AG10803 (cell line): ENCODE measurements at regions not wholly inside any gene's neighbourhood (a gene's known extent, or its start where the extent isn't known, plus 50 kb on each side); places are given as distances from the start of the nearest gene placed in this dataset.

ENCODE experiments used
- DNase-seq: peaks from one replicate; pipeline ENCODE4 v3.0.0; 2010; ENCODE audit warnings: low read depth
- H3K4me3 ChIP-seq: 2 replicates; pipeline ENCODE4 v1.5.1; 2011; ENCODE audit warnings: mild to moderate bottlenecking, low read length, control low read depth
- CTCF ChIP-seq: conservative IDR thresholded peaks from 2 replicates; pipeline ENCODE4 v1.5.1; 2011; ENCODE audit warnings: mild to moderate bottlenecking, low read length, control low read depth, inconsistent platforms

GRCh38 chr5:174294891-174295620 lies 249.6 kb downstream of the NSG2 start:
- no peak for TF ChIP-seq CTCF
- DNase-seq, result no peak
- no peak overlapping the region for H3K4me3 ChIP-seq

GRCh38 chr5:174295702-174296436 lies 250.4 kb downstream of the NSG2 start:
- no peak for TF ChIP-seq CTCF
- H3K4me3 ChIP-seq, result no peak overlapping the region
- DNase-seq, result no peak

- no peak overlapping the region for H3K4me3 ChIP-seq
- no peak for DNase-seq
- no peak for TF ChIP-seq CTCF
These were observed 254.8 kb downstream of the NSG2 start for GRCh38 chr5:174300118-174300940.

GRCh38 chr5:174300941-174301761 lies 255.6 kb downstream of the NSG2 start:
- no peak for DNase-seq
- H3K4me3 ChIP-seq, result no peak overlapping the region
- TF ChIP-seq CTCF, result no peak

- no peak for DNase-seq
- no peak overlapping the region for H3K4me3 ChIP-seq
- TF ChIP-seq CTCF, result no peak
These were observed 256.5 kb downstream of the NSG2 start for GRCh38 chr5:174301848-174302625.

- no peak overlapping the region for H3K4me3 ChIP-seq
- no peak for DNase-seq
- TF ChIP-seq CTCF, result no peak
These were observed 257.5 kb downstream of the NSG2 start for GRCh38 chr5:174303035-174303434.
